Activated gamma-delta T cell treated with Interleukin-2 at 50 U/mL for 16 hours (primary cell): ENCODE measurements at regions not wholly inside any gene's neighbourhood (a gene's known extent, or its start where the extent isn't known, plus 50 kb on each side); places are given as distances from the start of the nearest gene placed in this dataset.

Experiments
- DNase-seq: peaks from one replicate; pipeline ENCODE4 v3.0.0-alpha.2; 2020

DNA sequence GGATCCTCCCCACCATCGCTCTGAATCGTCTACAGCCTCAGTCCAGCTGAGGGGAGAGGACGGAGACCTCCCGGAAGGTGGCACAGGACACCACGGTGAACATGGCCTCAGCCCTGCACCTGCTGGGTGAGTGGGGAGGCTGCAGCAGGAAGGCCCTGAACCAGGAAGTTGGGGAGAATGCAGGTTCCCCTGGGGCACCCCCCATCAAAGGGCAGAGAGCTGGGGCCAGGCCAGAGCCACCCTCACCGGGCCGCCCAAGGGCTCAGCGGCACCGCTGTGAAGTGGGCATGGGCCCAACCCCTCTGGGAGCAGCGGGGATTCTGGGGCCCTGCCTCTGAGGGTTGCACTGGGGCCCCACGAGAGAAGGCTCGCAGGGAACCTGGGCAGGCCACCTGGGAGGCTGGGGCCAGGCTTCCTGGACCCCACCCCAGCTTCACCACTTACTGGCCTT, 98.7 kb downstream of the MICALL2 start:
- DNase-seq, result no peak

DNA sequence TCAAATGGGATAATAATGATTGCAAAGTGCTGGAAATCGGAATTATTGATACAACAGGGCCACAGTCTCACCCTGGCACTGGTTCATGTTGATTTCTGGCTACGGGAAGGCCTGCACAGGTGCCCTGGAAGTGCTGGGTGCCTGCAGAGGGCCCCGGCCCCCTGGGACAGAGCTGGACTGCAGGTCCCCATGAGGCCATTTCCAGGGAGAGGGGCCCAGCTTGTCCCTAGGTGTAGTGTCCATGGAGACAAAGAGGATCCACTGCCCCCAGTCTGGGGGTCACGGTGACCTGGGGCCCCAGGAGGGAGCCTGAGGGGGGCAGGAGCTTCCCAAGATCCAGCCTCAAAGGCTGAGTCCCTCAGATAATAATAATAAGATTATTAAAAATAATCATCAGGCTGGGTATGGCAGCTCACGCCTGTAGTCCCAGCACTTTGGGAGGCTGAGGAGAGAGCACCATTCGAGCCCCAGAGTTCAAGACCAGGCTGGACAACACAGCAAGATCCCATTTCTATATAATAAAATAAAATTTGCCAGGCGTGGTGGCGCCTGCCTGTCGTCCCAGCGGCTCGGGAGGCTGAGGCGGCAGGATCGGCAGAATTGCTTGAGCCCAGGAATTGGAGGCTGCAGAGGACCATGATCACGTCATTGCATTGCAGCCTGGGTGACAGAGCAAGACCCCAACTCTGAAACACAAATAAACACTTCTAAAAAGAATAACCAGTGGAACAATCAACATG, 98.1 kb downstream of the MICALL2 start:
- DNase-seq, result no peak

DNA sequence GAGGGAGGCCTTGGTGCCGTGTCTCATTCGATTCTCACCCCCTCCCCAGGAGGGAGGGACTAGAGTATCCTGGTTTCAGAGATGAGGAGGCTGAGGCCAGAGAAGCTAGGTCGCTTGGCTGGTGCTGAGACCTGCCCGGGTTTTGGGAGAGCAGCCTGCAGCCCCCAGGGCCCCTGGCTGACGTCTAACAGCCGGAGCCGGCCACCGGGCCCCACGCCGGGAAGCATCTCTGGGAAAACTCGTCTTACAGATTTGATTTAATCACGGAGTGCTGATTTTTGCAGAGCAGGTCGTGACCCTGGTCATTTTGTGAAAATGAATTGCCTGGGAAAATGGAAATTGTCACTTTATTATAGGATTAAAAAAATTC, 97.5 kb downstream of the MICALL2 start:
- no peak for DNase-seq

DNA sequence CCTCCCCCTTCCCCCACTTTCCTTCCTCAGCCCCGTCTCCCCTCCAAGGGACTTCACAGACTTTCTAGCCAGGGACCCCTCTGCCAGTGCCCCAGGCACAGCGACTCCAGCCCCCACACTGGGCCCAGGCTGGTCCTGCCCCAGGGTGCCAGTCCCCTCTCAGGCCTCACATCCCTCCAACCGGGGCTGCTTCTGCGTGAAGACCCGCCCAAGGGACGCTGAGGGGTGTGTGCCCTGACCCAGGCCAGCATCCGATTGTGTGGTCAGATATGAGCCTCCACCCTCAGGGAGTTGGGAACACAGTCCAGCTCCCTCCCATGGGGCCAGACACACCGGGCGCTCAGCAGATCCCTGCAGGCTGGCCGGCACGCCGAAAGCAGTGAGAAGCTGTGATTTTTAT, 97.0 kb downstream of the MICALL2 start:
- no peak for DNase-seq

DNA sequence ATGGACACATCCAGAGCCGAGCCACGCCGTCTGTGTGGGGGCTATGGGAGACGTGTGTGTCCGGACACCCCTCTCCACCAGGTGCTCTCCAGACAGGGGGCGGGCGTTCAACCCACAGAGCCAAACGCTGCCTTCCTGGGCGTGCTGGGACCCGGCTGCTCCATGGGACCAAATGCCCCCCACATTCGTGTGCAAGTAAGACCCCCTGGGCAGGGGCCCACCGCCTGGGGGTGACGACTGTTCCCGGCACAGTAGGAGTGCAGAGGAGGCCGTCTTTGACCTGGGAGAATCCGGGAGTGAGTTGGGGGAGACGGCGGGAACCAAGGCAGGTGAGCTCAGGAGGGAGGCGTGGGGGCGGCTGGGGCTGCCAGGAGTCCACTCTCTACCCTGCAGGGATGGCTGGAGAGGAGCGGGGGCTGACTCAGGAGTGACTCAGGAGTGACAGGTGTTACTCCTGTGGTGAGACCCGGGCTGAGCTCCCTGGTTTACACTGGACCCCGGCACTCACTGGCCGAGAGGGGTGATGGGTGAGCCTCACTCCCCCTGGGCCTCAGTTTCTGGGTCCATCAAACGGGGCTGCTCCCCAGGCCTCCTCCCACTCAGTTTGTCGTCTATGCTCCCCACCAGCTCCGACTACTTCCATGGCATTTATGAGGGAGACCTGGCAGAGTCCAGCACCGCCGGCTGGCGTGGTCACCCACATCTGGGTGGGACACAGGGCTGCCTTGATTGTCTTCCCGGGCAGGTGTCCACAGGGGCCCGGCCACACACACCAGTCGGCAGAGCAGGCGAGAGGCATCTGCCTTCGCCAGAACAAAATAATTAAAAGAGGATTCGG, 95.0 kb downstream of the MICALL2 start:
- no peak for DNase-seq

DNA sequence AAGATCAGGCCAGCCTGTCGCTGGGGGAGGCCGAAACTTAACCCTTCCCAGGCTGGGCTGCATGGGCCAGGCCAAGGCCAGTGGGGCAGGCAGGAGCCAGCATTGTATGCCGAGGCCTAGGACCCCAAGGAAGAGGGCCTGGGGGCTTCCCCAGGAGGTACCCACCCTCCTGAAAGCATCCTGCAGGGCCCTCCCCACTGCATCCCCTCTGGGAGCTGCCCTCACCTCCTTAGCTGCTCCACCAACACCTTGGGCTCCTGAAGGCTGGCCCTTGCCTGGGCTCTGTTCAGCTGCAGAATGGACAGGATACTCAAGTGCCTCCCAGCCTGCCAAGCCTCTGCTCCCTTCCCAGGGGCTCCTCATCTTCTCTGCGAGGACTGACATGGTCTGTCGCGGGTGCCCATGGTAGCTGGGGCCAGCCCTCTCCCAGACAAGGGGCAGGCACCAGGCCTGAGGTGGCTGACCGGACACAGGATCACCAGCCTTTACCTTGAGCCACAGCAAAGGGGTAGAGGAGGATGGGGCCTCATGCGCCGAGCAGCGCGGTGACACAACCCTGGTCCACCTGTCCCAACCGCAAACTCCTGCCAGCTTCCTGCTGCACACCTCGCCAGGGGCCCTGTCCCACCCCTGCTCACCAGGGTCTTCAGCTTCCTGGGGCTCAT, 94.2 kb downstream of the MICALL2 start:
- DNase-seq, result no peak

DNA sequence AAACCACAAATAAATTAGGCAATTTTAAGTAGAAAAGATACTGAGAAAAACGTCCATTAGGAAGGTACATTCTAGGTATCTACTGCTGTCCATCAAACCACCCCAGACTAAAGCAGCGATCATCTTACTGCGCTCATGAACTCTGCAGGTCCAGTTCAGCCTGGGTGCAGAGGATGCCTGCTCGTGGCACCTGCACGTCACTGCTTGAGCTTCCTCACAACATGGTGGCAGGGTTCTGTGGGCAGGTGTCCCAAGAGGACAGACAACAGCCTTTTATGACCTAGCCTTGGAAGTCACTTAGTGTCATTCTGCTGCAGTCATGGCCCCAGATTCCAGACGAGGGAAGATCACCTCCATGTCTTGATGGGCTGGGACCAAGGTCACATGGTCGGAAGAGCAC, 93.4 kb downstream of the MICALL2 start:
- no peak for DNase-seq

DNA sequence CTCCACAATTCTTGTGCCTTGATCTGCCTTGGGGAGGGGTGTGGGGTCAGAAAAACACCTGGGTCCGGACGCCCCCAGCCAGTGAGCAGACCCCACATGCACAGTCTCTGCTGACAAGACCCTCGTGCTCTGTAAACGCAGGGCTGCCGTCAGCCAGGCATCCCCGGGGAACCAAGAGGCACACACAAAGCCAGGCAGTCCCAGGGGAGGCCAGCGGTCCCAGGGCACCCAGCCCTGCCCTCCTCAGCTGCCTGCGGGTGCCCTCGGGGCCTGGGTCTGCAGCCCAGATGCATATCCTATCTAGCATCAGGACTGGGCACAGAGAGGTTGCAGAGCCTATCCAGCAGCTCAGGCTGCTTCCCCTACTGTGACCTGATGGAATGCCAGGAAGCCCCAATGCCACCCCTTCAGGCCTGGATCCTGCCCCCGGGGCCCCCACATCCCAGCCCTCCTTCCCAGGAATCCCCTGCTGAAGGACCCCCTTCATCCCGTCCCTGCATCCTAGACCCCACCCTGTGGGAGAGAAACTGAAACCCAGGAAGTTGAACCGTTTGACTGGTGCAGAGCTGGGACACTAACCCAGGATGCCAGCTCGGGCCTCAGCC, 92.4 kb downstream of the MICALL2 start:
- no peak for DNase-seq

DNA sequence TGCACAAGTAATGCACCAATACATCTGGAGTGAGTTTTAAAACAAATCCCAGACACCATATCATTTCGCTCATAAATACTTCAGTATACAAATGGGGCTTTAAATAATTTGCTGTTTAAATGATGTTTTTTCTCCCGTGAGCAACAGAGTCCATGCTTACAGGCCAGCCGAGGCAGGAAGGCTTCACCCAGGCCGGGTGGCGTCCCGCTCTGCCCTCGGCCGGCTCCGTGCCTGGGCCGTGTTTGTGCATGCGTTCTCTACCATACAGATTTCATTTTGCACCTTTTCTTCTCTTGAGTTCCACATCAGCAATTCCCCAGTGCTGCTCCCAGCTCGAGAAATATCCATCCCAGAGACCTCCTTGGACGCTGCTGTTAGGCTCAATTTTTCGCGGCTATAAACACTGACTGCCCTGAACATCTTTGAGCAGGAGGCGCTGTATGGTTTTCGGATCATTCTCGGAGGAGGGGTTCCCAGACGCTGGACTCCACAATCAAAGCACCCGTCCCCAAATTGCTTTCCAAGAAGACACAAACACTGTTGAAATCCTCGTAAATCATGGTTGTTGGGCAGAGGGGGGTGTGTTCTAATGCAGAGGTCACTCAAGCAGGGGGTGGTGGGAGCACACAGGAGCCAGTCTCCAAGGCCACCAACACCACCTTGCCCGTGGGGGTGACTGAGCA, 91.6 kb downstream of the MICALL2 start:
- DNase-seq, result no peak

DNA sequence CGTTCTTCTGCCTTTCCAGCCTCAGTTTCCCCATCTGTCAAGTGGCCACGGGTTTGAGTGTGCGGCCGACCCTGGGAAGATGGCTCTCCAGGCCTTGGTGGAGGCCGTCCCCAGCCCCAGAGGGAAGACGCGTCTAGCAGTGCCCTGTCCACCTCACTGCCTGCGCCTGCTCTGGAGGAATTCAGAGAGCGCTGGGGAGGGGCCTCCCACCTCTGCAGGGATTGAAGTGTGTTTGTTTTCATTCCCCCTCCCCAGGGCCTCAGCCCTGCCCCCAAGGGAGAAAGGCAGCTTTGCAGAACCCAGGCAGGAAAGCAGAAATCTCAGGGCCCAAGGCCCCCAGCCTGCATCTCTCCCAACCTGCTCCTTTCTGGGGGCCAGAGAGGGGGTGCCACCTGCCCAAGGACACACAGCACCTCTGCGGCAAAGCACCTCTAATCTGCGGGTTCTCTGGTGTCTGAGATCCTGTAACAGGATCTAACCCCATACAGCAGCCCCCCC, 91.0 kb downstream of the MICALL2 start:
- DNase-seq, result no peak

DNA sequence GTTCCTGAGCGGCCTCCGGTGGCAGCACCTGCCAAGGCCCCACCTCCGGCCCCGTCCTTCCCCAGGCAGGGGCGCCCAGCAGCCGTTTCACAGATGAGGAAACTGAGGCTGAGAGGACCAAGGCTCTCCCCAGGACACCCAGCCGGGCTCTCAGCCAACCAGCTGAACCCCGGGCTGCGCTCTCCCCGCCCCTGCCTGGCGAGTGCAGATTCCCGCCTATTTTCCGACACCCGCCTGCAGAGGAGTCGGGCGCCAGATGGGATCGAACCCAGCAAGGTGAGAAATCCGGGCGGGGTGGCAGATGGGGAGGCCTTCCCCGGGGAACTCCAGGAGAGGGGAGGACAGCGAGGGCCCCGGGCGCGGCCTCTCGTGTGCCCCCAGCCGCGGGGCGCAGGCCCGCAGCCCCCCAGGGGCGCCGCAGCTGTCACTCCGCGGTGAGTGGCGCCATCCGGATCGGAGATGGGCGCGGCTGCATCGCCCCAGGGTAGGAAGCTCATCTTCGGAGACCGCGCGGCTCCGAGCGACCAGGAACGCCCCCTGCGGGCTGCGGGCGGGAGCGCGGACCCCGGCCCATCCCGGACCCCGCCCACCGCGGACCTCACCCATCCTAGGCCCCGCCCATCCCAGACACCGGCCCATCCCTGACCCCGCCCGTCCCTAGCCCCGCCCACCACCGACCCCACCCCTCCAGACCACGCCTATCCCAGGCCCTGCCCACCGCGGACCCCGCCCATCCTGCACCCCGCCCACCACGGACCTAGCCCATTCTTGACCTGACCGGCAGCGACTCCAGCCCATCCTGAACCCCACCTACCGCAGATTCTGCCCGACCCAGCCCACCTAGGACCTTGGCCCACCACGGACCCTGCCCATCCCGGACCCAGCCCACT, 90.3 kb downstream of the MICALL2 start:
- no peak for DNase-seq

DNA sequence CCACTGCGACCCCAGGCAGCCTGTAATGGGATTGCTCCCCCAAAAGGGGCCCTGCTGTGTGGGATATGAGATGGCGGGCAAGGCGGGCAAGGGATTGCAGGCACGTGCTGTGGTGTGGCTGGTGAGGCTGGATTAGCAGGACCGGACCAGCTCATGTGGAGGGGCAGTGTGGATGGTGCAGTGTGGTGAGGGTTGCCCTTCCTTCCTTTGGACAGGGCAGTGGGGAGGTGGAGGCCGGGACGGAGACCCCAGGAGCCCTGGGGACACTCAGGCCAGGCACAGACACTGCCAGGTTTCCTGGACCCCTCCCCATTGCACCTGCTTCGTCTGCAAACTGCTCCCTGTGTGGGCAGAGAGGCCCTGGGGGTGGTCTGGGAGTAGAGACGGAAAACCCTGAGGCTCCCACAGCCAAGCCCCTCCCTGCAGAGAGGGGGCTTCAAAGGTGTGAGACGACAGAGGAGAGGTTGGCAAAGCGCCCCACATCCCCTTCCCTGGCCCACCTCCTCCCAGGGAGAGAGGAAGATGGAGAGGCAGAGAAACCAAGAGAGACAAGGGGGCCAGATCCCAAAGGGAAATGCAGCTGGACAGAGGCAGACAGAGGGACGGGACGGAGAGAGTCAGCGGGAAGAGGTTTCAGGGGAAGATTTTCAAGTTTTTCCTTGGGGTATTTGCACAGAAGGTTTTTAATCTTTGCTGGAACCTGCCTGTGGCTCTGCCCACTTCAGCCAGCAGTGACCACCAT, 89.2 kb downstream of the MICALL2 start:
- no peak for DNase-seq

DNA sequence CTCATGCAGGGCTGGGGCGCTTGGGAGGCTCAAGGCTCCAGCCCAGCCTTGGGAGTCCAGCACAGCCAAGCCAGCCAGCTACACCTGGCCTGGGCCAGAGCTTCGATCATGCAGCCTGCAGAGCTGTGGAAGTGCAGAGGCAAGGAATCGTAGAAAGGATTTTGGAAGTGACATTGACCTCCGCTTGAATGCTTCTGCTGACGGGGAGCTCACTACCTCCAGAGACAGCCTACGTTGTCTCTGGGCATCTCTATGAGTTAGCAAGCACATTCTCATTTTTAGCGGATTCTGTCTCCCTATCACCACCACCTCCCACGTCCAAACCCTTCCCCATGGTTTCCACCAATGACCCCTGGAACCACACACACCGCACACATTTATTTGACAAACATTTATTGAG, 88.5 kb downstream of the MICALL2 start:
- no peak for DNase-seq

DNA sequence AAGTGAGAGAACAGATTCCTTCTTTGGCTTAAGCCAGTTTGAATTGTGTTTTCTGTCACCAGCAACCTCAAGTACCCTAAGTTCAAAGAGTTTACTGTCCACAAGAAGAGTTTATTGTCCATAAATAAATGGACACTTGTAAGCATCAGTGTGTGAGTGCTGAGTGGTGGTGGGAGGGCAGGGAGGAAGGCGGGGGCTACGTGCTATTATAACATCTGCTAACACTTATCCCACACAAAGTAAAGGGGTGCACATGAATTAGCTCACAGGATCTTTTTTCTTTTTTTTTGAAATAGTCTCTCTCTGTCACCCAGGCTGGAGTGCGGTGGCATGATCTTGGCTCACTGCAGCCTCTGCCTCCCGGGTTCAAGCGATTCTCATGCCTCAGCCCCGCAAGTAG, 87.2 kb downstream of the MICALL2 start:
- no peak for DNase-seq

DNA sequence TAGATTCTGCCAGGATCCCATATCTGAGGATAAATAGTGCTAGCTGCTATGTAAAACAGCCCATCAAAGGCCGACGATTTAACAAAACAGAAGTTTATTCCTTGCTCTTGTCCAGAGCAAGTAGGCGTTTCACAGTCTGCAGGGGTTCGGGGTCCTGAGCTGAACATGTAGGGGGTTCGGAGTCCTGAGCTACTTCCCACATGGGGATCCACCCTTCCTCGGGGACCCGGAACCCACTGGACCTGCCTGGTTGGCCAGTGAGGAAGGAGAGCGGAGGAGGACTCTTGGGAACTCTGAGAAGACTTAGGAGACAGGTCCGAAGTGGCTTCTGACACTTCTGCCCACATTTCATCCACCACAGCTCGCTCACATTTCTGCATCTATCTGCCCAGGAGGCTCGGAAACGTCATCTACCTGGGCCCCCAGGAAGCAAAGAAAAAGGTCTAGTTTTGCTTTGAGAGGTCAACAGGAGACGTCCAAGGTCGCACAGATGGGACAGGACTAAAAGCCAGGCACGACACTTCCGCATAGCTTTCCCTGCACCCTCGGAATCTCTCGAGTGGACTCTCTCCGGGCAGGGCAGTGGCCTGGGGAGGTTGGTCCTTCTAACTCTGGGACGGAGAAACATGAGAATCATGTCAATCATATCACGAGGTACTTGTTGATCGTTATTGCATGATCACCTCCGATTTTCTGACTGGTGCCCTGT, 86.4 kb downstream of the MICALL2 start:
- no peak for DNase-seq

DNA sequence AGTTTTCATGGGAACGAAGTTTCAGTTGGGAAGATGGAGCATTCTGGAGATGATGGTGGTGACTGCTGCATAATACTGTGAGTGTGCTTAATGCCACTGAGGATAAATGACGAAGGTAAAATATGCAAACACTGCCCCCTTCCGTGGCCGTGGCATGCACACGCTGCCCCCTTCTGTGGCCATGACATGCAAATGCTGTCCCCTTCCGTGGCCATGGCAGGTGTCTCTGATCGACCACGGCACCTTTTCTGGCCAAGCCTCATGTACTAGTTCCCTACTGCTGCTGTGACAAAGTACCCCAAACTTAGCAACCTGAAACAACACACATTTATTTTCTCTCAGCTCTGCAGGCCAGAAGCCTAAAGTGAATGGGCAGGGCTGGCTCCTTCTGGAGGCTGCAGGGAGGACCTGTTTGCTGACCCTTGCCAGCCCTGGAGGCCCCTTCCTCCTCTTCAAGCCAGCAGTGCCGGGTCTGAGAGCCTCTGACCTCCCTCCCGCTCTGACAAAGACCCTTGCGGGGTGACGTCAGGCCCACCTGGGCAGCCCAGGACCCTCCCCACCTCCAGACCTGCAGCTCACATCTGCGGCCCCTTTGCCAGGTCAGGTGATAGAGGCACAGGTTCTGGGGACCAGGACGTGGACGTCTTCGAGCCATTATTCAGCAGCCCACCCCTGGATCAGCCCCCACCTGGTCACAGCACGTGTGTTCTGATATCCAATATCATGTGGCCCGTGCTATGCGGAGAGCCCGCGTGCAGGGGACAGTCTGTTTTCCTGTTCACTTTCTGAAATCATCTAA, 82.0 kb downstream of the MICALL2 start:
- no peak for DNase-seq

DNA sequence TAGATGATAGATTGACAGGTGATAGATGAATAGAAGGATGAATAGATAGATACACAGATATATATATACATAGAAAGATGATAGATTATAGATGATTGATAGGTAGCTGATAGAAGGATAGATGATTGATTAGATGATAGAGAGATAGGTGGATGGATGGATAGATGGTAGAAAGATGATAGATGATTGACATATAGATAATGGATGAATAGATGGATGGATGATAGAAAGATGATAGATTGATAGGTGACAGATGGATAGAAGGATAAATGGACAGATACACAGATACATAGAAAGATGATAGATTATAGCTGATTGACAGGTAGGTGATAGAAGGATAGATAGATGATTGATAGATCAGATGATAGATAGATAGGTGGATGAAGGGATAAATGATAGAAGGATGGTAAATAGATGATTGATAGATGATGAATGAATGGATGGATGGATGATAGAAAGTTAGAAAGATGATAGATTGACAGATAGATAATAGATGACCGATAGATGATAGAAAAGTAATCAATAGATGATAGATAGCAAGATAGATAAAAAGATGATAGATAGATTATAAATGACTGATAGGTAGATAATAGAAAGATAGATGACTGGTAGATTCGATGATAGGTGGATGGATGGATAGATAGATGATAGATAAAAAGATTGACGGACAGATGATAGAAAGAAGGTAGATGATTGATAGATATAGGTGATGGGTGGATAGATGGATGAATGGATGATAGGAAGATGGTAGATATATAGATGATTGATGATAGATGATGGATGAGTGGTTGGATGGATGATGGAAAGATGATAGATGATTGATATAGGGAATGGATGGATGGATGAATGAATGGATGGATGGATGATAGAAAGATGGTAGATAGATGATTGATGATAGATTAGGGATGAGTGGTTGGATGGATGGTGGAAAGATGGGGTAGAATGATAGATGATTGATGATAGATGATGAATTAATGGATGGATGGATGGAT, 80.4 kb downstream of the MICALL2 start:
- DNase-seq, result no peak

DNA sequence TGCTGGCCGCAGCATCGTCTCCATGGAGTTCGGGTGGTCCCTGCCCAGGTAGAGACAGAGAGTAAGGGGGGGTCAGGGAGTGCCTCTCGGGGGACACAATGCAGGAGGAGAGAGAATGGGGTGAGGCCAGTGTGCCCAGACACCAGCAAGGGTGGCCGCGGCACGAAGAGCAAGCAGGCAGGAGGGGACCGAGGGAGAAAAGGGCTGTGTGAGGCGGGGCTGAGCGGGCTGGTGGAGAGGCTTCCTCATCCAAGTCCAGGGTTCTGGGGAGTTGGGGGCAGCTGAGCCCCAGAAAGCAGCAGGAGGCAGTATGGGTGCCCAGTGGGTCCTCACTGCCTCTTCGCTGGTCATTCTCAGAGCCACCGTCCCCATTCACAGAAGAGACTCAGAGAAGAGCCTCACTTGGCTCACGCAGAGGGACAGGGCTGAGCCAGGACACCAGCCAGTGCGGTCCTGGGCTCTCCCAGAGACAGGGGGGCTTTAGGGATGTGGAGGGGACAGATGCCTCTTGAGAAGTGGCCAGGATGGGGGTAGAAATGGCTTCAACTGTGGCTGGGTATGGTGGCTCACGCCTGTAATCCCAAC, 78.9 kb downstream of the MICALL2 start:
- DNase-seq, result no peak
